Osteocyte (in vitro differentiated cells): ENCODE measurements at regions not wholly inside any gene's neighbourhood (a gene's known extent, or its start where the extent isn't known, plus 50 kb on each side); places are given as distances from the start of the nearest gene placed in this dataset.

ENCODE experiments used
- DNase-seq: peaks from one replicate; pipeline ENCODE4 v3.0.0; 2021; ENCODE audit warnings: mixed read lengths; ENCODE audit not compliant: unreplicated experiment; ENCODE audit errors: extremely low spot score
- H3K27ac Mint-ChIP-seq: one replicate; pipeline ENCODE4 v1.8.0; 2021; ENCODE audit warnings: mild to moderate bottlenecking, mixed read lengths; ENCODE audit not compliant: unreplicated experiment
- H3K27me3 Mint-ChIP-seq: one replicate; pipeline ENCODE4 v1.8.0; 2021; ENCODE audit warnings: mixed read lengths; ENCODE audit not compliant: unreplicated experiment
- H3K36me3 Mint-ChIP-seq: one replicate; pipeline ENCODE4 v1.8.0; 2021; ENCODE audit warnings: mixed read lengths; ENCODE audit not compliant: unreplicated experiment
- H3K4me1 Mint-ChIP-seq: one replicate; pipeline ENCODE4 v1.8.0; 2021; ENCODE audit warnings: mixed read lengths; ENCODE audit not compliant: unreplicated experiment
- H3K4me3 Mint-ChIP-seq: one replicate; pipeline ENCODE4 v1.8.0; 2021; ENCODE audit warnings: mild to moderate bottlenecking, moderate library complexity, mixed read lengths; ENCODE audit not compliant: unreplicated experiment
- H3K9me3 Mint-ChIP-seq: one replicate; pipeline ENCODE4 v1.8.0; 2021; ENCODE audit warnings: mixed read lengths; ENCODE audit not compliant: unreplicated experiment
- TF ChIP-seq, protein P1 (sequence below): fragments of 200-600 bp; sonication (generic); IDR thresholded peaks from 2 replicates; pipeline ENCODE4 v1.5.0; 2021; ENCODE audit warnings: antibody characterized with exemption, mild to moderate bottlenecking, moderate library complexity

- peaks cover 4% of the 10 kb centered on the region for H3K9me3 Mint-ChIP-seq
- H3K27ac Mint-ChIP-seq = no peak overlapping the region
- TF ChIP-seq, protein P1, sequence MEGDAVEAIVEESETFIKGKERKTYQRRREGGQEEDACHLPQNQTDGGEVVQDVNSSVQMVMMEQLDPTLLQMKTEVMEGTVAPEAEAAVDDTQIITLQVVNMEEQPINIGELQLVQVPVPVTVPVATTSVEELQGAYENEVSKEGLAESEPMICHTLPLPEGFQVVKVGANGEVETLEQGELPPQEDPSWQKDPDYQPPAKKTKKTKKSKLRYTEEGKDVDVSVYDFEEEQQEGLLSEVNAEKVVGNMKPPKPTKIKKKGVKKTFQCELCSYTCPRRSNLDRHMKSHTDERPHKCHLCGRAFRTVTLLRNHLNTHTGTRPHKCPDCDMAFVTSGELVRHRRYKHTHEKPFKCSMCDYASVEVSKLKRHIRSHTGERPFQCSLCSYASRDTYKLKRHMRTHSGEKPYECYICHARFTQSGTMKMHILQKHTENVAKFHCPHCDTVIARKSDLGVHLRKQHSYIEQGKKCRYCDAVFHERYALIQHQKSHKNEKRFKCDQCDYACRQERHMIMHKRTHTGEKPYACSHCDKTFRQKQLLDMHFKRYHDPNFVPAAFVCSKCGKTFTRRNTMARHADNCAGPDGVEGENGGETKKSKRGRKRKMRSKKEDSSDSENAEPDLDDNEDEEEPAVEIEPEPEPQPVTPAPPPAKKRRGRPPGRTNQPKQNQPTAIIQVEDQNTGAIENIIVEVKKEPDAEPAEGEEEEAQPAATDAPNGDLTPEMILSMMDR = no peak
- H3K4me1 Mint-ChIP-seq = no peaks in the 10 kb centered on the region
- H3K4me3 Mint-ChIP-seq = no peak overlapping the region
- no peaks in the 10 kb centered on the region for H3K27me3 Mint-ChIP-seq
- no peak for DNase-seq
- H3K36me3 Mint-ChIP-seq = no peaks in the 10 kb centered on the region
These were observed 959.2 kb downstream of the ADGRL3 start for GRCh38 chr4:62159306-62159705.

GRCh38 chr4:62156205-62156604 is 956.1 kb downstream of the ADGRL3 start:
- H3K27me3 Mint-ChIP-seq = peaks cover 5% of the 10 kb centered on the region
- H3K4me3 Mint-ChIP-seq = no peak overlapping the region
- no peak overlapping the region for H3K27ac Mint-ChIP-seq
- no peaks in the 10 kb centered on the region for H3K4me1 Mint-ChIP-seq
- H3K9me3 Mint-ChIP-seq = peaks cover 6% of the 10 kb centered on the region
- TF ChIP-seq, protein P1 = no peak
- DNase-seq = no peak
- H3K36me3 Mint-ChIP-seq = no peaks in the 10 kb centered on the region

DNA sequence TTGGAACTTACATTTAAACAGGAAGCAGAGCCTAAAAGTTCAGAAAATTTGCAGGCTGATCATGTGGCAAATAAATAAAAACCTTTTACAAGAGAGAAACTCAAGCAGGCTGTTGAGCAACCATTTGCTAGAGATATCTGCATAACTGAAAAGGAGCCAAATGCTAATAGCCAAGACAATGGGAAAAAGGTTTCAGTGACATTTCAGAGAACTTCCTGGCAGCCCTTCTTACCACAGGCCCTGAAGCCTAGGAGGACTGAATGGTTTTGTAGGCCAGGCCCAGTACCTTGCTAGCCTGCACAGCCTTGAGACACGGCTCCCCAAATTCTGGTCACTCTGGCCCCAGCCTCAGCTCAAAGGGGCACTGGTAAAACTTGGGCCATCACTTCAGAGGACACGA is 945.1 kb downstream of the ADGRL3 start:
- Mint-ChIP-seq H3K4me1 (no peaks in the 10 kb centered on the region), H3K4me3 (no peak overlapping the region), H3K36me3 (no peaks in the 10 kb centered on the region), H3K9me3 (no peaks in the 10 kb centered on the region), H3K27me3 (no peaks in the 10 kb centered on the region), H3K27ac (no peak overlapping the region)
- TF ChIP-seq, protein P1 = no peak
- no peak for DNase-seq

DNA sequence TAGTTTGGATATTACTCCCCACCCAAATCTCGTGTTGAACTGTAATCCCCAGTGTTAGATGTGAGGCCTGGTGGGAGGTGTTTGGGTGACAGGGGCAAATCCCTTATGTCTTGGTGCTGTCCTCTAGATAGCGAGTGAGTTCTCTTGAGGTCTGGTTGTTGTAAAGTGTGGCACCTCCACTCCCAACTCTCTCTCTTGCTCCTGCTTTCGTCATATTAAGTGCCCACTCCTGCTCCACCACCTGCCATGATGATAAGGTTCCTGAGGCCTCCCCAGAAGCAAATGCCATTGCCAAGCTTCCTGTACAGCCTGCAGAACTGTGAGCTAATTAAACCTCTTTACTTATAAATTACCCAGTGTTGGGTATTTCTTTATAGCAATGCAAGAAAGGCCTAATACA is 944.3 kb downstream of the ADGRL3 start:
- Mint-ChIP-seq H3K36me3 (no peaks in the 10 kb centered on the region), H3K4me3 (no peak overlapping the region), H3K27ac (no peak overlapping the region), H3K27me3 (no peaks in the 10 kb centered on the region), H3K4me1 (no peaks in the 10 kb centered on the region), H3K9me3 (no peaks in the 10 kb centered on the region)
- TF ChIP-seq, protein P1 = no peak
- DNase-seq = no peak

- TF ChIP-seq, protein P1 = no peak
- H3K9me3 Mint-ChIP-seq = peaks cover 6% of the 10 kb centered on the region
- no peak overlapping the region for H3K27ac Mint-ChIP-seq
- H3K27me3 Mint-ChIP-seq = no peaks in the 10 kb centered on the region
- DNase-seq = no peak
- peaks cover 6% of the 10 kb centered on the region for H3K4me1 Mint-ChIP-seq
- H3K4me3 Mint-ChIP-seq = no peak overlapping the region
- H3K36me3 Mint-ChIP-seq = no peaks in the 10 kb centered on the region
These were observed 935.5 kb downstream of the ADGRL3 start for GRCh38 chr4:62135565-62136156.
